H9 (cell line): ENCODE measurements at regions not wholly inside any gene's neighbourhood (a gene's known extent, or its start where the extent isn't known, plus 50 kb on each side); places are given as distances from the start of the nearest gene placed in this dataset.

Experiments
- DNase-seq: peaks from one replicate; pipeline ENCODE4 v3.0.0-alpha.2; 2017
- H2AFZ ChIP-seq: one replicate; pipeline ENCODE4 v1.6.1; 2013; ENCODE audit warnings: mild to moderate bottlenecking, low read length, control low read depth, moderate library complexity
- H2AK5ac ChIP-seq: 2 replicates; pipeline ENCODE4 v1.6.1; 2013; ENCODE audit warnings: low read length, control low read depth, mixed read lengths; ENCODE audit not compliant: insufficient read length
- H2BK120ac ChIP-seq: one replicate; pipeline ENCODE4 v1.6.1; 2013; ENCODE audit warnings: low read depth, mild to moderate bottlenecking, low read length, control low read depth, inconsistent platforms; ENCODE audit not compliant: poor library complexity, severe bottlenecking
- H2BK12ac ChIP-seq: 2 replicates; pipeline ENCODE4 v1.6.1; 2013; ENCODE audit warnings: low read length, control low read depth, mixed read lengths, low read depth; ENCODE audit not compliant: insufficient read length
- H2BK15ac ChIP-seq: 2 replicates; pipeline ENCODE4 v1.6.1; 2013; ENCODE audit warnings: low read depth, low read length, control low read depth
- H2BK20ac ChIP-seq: one replicate; pipeline ENCODE4 v1.6.1; 2013; ENCODE audit warnings: low read depth, mild to moderate bottlenecking, low read length, control low read depth, inconsistent platforms; ENCODE audit not compliant: poor library complexity, severe bottlenecking
- H2BK5ac ChIP-seq: 2 replicates; pipeline ENCODE4 v1.6.1; 2013; ENCODE audit warnings: low read length, control low read depth, mixed read lengths; ENCODE audit not compliant: insufficient read length
- H3K14ac ChIP-seq: 2 replicates; pipeline ENCODE4 v1.6.1; 2013; ENCODE audit warnings: low read length, control low read depth; ENCODE audit not compliant: insufficient read depth
- H3K18ac ChIP-seq: 2 replicates; pipeline ENCODE4 v1.6.1; 2013; ENCODE audit warnings: low read depth, mild to moderate bottlenecking, mixed read lengths, low read length, control low read depth; ENCODE audit not compliant: insufficient read length
- H3K23ac ChIP-seq: 2 replicates; pipeline ENCODE4 v1.6.1; 2013; ENCODE audit warnings: low read length, control low read depth, mixed read lengths, low read depth; ENCODE audit not compliant: insufficient read length
- H3K23me2 ChIP-seq: 2 replicates; pipeline ENCODE4 v1.6.1; 2013; ENCODE audit warnings: low read depth, mild to moderate bottlenecking, mixed read lengths, low read length, control low read depth; ENCODE audit not compliant: insufficient read length, poor library complexity, severe bottlenecking
- H3K27ac ChIP-seq: 2 replicates; pipeline ENCODE4 v1.5.1; 2013; ENCODE audit warnings: low read length, control low read depth, mixed read lengths, low read depth; ENCODE audit not compliant: insufficient read length
- H3K27me3 ChIP-seq: 2 replicates; pipeline ENCODE4 v1.6.1; 2013; ENCODE audit warnings: low read length, control low read depth, inconsistent platforms; ENCODE audit not compliant: insufficient read depth
- H3K4ac ChIP-seq: 2 replicates; pipeline ENCODE4 v1.6.1; 2013; ENCODE audit warnings: low read depth, mild to moderate bottlenecking, control low read depth, inconsistent platforms, low read length, moderate library complexity
- H3K4me1 ChIP-seq: 2 replicates; pipeline ENCODE4 v1.6.1; 2013; ENCODE audit warnings: low read length, control low read depth, inconsistent platforms; ENCODE audit not compliant: insufficient read depth
- H3K4me2 ChIP-seq: 2 replicates; pipeline ENCODE4 v1.6.1; 2013; ENCODE audit warnings: low read length, control low read depth, mixed read lengths; ENCODE audit not compliant: insufficient read length, insufficient read depth
- H3K56ac ChIP-seq: 2 replicates; pipeline ENCODE4 v1.6.1; 2013; ENCODE audit warnings: low read depth, mild to moderate bottlenecking, mixed read lengths, low read length, control low read depth; ENCODE audit not compliant: insufficient read length
- H3K79me1 ChIP-seq: 2 replicates; pipeline ENCODE4 v1.6.1; 2013; ENCODE audit warnings: low read depth, mild to moderate bottlenecking, moderate library complexity, low read length, control low read depth, inconsistent platforms; ENCODE audit not compliant: insufficient read depth, poor library complexity, severe bottlenecking
- H3K79me2 ChIP-seq: 2 replicates; pipeline ENCODE4 v1.6.1; 2013; ENCODE audit warnings: low read length, control low read depth, inconsistent platforms; ENCODE audit not compliant: insufficient read depth
- H3K9ac ChIP-seq: 2 replicates; pipeline ENCODE4 v1.6.1; 2013; ENCODE audit warnings: low read length, control low read depth, mixed read lengths; ENCODE audit not compliant: insufficient read length; ENCODE audit errors: extremely low read depth
- H3K9me3 ChIP-seq: one replicate; pipeline ENCODE4 v1.6.1; 2013; ENCODE audit warnings: low read depth, low read length, inconsistent platforms; ENCODE audit not compliant: control insufficient read depth
- H3T11ph ChIP-seq: one replicate; pipeline ENCODE4 v1.6.1; 2013; ENCODE audit warnings: mild to moderate bottlenecking, low read length, control low read depth, inconsistent platforms
- H4K20me1 ChIP-seq: one replicate; pipeline ENCODE4 v1.6.1; 2013; ENCODE audit not compliant: control insufficient read depth, insufficient read length, insufficient read depth
- H4K5ac ChIP-seq: 2 replicates; pipeline ENCODE4 v1.6.1; 2013; ENCODE audit warnings: low read depth, mild to moderate bottlenecking, mixed read lengths, low read length, control low read depth; ENCODE audit not compliant: insufficient read length
- H4K8ac ChIP-seq: replicated peaks from 2 replicates; pipeline ENCODE4 v1.6.1; 2013; ENCODE audit warnings: low read length, control low read depth, mixed read lengths, low read depth; ENCODE audit not compliant: insufficient read length
- H4K91ac ChIP-seq: 2 replicates; pipeline ENCODE4 v1.6.1; 2013; ENCODE audit warnings: low read depth, mild to moderate bottlenecking, moderate library complexity, mixed read lengths, low read length, control low read depth; ENCODE audit not compliant: insufficient read length
- H3K27ac Mint-ChIP-seq, 3 experiments: 2 replicates in 2 of 3; 3 replicates in 1 of 3; pipeline ENCODE4 v1.8.0; 2020 to 2021; ENCODE audit warnings: mixed read lengths in 3 of 3, mild to moderate bottlenecking in 1 of 3, moderate library complexity in 1 of 3
- H3K27me3 Mint-ChIP-seq: 2 replicates; pipeline ENCODE4 v1.8.0; 2021; ENCODE audit warnings: low read depth, mild to moderate bottlenecking, moderate library complexity, mixed read lengths
- H3K36me3 Mint-ChIP-seq, 3 experiments: 2 replicates in 2 of 3; 3 replicates in 1 of 3; pipeline ENCODE4 v1.8.0; 2020 to 2021; ENCODE audit warnings: low read depth in 3 of 3, mixed read lengths in 3 of 3; ENCODE audit not compliant: insufficient read depth in 1 of 3
- H3K4me1 Mint-ChIP-seq, 2 experiments: 2 replicates each; pipeline ENCODE4 v1.8.0; 2020; ENCODE audit warnings: mixed read lengths in 2 of 2
- H3K4me3 Mint-ChIP-seq, 2 experiments: 2 replicates in 1 of 2; 3 replicates in 1 of 2; pipeline ENCODE4 v1.8.0; 2020 to 2021; ENCODE audit warnings: mild to moderate bottlenecking in 2 of 2, mixed read lengths in 2 of 2, moderate library complexity in 1 of 2
- H3K9me3 Mint-ChIP-seq, 2 experiments: 2 replicates in 1 of 2; 3 replicates in 1 of 2; pipeline ENCODE4 v1.8.0; 2020; ENCODE audit warnings: mild to moderate bottlenecking in 2 of 2, mixed read lengths in 2 of 2, moderate library complexity in 1 of 2
- CTCF ChIP-seq: fragments of 200-600 bp; sonication (generic); conservative IDR thresholded peaks from 3 replicates; pipeline ENCODE4 v1.8.0; 2021; ENCODE audit warnings: antibody characterized with exemption, mild to moderate bottlenecking
- WGBS: extraction: QIAGEN DNeasy Blood & Tissue Kit; methylation state at CpG from one replicate; pipeline ENCODE4 v1.1.7; 2013; ENCODE audit warnings: missing lambda C conversion rate, low lambda C conversion rate, mixed read lengths; ENCODE audit not compliant: insufficient read length; ENCODE audit errors: extremely low coverage; 5-methylcytosine and 5-hydroxymethylcytosine counted together

GRCh38 chr7:41886262-41886900, 183.5 kb upstream of the INHBA start:
- Mint-ChIP-seq H3K9me3 (no peaks in the 10 kb centered on the region), H3K4me1 (peaks cover 5 to 15% of the 10 kb centered on the region in 2 experiments), H3K36me3 (no peaks in the 10 kb centered on the region; a peak in 1 of 7 replicates), H3K27me3 (no peaks in the 10 kb centered on the region; the same call in 1 of the 2 replicates), H3K27ac (peak overlapping the region in 1 of 3 experiments; percentile 33; a peak in 2 of 7 replicates), H3K4me3 (no peak overlapping the region)
- H3K23ac ChIP-seq: no peak overlapping the region
- no peak overlapping the region for H2AFZ ChIP-seq
- no peak overlapping the region for H3K4ac ChIP-seq
- no peak for TF ChIP-seq CTCF
- no peak overlapping the region for H2BK20ac ChIP-seq
- H4K5ac ChIP-seq: no peak overlapping the region
- H4K91ac ChIP-seq: no peak overlapping the region
- no peak overlapping the region for H2BK12ac ChIP-seq
- no peak overlapping the region for H3K9ac ChIP-seq
- H4K20me1 ChIP-seq: no peaks in the 10 kb centered on the region
- no peak overlapping the region for H3K14ac ChIP-seq
- DNase-seq: no peak
- H3K27me3 ChIP-seq: no peaks in the 10 kb centered on the region
- H2BK5ac ChIP-seq: no peak overlapping the region
- WGBS: no CpG with 5 or more reads among the region's 6 CpGs
- H3K9me3 ChIP-seq: no peaks in the 10 kb centered on the region
- no peaks in the 10 kb centered on the region for H3K23me2 ChIP-seq
- H2BK15ac ChIP-seq: no peak overlapping the region
- no peak overlapping the region for H3T11ph ChIP-seq
- no peak overlapping the region for H2AK5ac ChIP-seq
- no peak overlapping the region for H4K8ac ChIP-seq
- H3K4me1 ChIP-seq: 0 out of 2 replicates have a peak, but pooled peaks cover 2% of the 10 kb centered on the region
- no peak overlapping the region for H3K18ac ChIP-seq
- H3K79me2 ChIP-seq: no peaks in the 10 kb centered on the region
- no peak overlapping the region for H2BK120ac ChIP-seq
- no peak overlapping the region for H3K4me2 ChIP-seq
- H3K56ac ChIP-seq: no peak overlapping the region
- H3K79me1 ChIP-seq: no peaks in the 10 kb centered on the region
- H3K27ac ChIP-seq: no peak overlapping the region
